Kidney glomerular epithelial cell (primary cell): ENCODE measurements at regions not wholly inside any gene's neighbourhood (a gene's known extent, or its start where the extent isn't known, plus 50 kb on each side); places are given as distances from the start of the nearest gene placed in this dataset.
"Not testable (repeated sequence)": the region's sequence is repeated elsewhere in the genome, so short reads cannot be mapped to it uniquely, and the experiment has no call there.

Experiments used
- DNase-seq: peaks from one replicate; lab custom pipeline; 2025; lab: John Stamatoyannopoulos, UW

- not testable (repeated sequence) for DNase-seq
These were observed 502.8 kb downstream of the TFAP2B start for GRCh38 chr6:51321477-51321876.

GRCh38 chr6:51322505-51322904 is 503.8 kb downstream of the TFAP2B start:
- DNase-seq, result no peak

- DNase-seq, result no peak
These were observed 504.4 kb downstream of the TFAP2B start for GRCh38 chr6:51323056-51323455.

GRCh38 chr6:51330971-51331370 is 512.3 kb downstream of the TFAP2B start:
- DNase-seq, result no peak

GRCh38 chr6:51335543-51335942 is 516.9 kb downstream of the TFAP2B start:
- DNase-seq, result no peak

GRCh38 chr6:51336185-51336584 is 517.5 kb downstream of the TFAP2B start:
- no peak for DNase-seq

- DNase-seq, result no peak
These were observed 518.6 kb downstream of the TFAP2B start for GRCh38 chr6:51337277-51337676.

GRCh38 chr6:51339108-51339507 is 520.4 kb downstream of the TFAP2B start:
- no peak for DNase-seq

GRCh38 chr6:51339728-51340127 is 521.1 kb downstream of the TFAP2B start:
- DNase-seq, result no peak

GRCh38 chr6:51342393-51342792 is 523.7 kb downstream of the TFAP2B start:
- no peak for DNase-seq

- no peak for DNase-seq
These were observed 531.2 kb downstream of the TFAP2B start for GRCh38 chr6:51349857-51350256.

- DNase-seq, result peak; percentile 10
These were observed 531.7 kb downstream of the TFAP2B start for GRCh38 chr6:51350308-51350904.

GRCh38 chr6:51352506-51353029 is 533.9 kb downstream of the TFAP2B start:
- DNase-seq, result no peak

- no peak for DNase-seq
These were observed 541.6 kb downstream of the TFAP2B start for GRCh38 chr6:51360287-51360686.

- DNase-seq, result no peak
These were observed 546.9 kb downstream of the TFAP2B start for GRCh38 chr6:51365566-51365965.

GRCh38 chr6:51369485-51369884 is 550.8 kb downstream of the TFAP2B start:
- DNase-seq, result no peak

- DNase-seq, result no peak
These were observed 564.2 kb downstream of the TFAP2B start for GRCh38 chr6:51382847-51383246.

- no peak for DNase-seq
These were observed 566.1 kb downstream of the TFAP2B start for GRCh38 chr6:51384736-51385135.

GRCh38 chr6:51386347-51386836 is 567.7 kb downstream of the TFAP2B start:
- no peak for DNase-seq

GRCh38 chr6:51387907-51388306 is 569.2 kb downstream of the TFAP2B start:
- DNase-seq, result no peak

GRCh38 chr6:51394061-51394460 is 575.4 kb downstream of the TFAP2B start:
- DNase-seq, result no peak

GRCh38 chr6:51396583-51396982 is 577.9 kb downstream of the TFAP2B start:
- no peak for DNase-seq

GRCh38 chr6:51398064-51398705 is 579.5 kb downstream of the TFAP2B start:
- DNase-seq, result no peak

- no peak for DNase-seq
These were observed 580.1 kb downstream of the TFAP2B start for GRCh38 chr6:51398793-51399192.
